ENCODE measurements at regions not wholly inside any gene's neighbourhood (a gene's known extent, or its start where the extent isn't known, plus 50 kb on each side); places are given as distances from the start of the nearest gene placed in this dataset.
"Not testable (repeated sequence)": the region's sequence is repeated elsewhere in the genome, so short reads cannot be mapped to it uniquely, and the experiment has no call there.

GRCh38 chr21:20760221-20760620, 238.0 kb upstream of the NCAM2 start:
- DNase-seq (ENCODE audit: low read depth in 2 of 2): no peak

GRCh38 chr21:20774737-20775136, 223.5 kb upstream of the NCAM2 start:
- DNase-seq (ENCODE audit: low read depth in 2 of 2): no peak

- DNase-seq (ENCODE audit: low read depth in 2 of 2): no peak
These were observed 218.9 kb upstream of the NCAM2 start for GRCh38 chr21:20779321-20779720.

GRCh38 chr21:20783611-20784010, 214.6 kb upstream of the NCAM2 start:
- no peak for DNase-seq (ENCODE audit: low read depth in 2 of 2)

- DNase-seq (ENCODE audit: low read depth in 2 of 2): no peak
These were observed 208.3 kb upstream of the NCAM2 start for GRCh38 chr21:20789729-20790500.

- DNase-seq (ENCODE audit: low read depth in 2 of 2): no peak
These were observed 198.1 kb upstream of the NCAM2 start for GRCh38 chr21:20800106-20800505.

GRCh38 chr21:20802201-20802600, 196.0 kb upstream of the NCAM2 start:
- DNase-seq (ENCODE audit: low read depth in 2 of 2): no peak

- DNase-seq (ENCODE audit: low read depth in 2 of 2): no peak
These were observed 195.5 kb upstream of the NCAM2 start for GRCh38 chr21:20802631-20803260.

GRCh38 chr21:20811702-20812101, 186.5 kb upstream of the NCAM2 start:
- DNase-seq (ENCODE audit: low read depth in 2 of 2): no peak

GRCh38 chr21:20814090-20814489, 184.1 kb upstream of the NCAM2 start:
- no peak for DNase-seq (ENCODE audit: low read depth in 2 of 2)

- DNase-seq (ENCODE audit: low read depth in 2 of 2): no peak
These were observed 175.5 kb upstream of the NCAM2 start for GRCh38 chr21:20822666-20823065.

- DNase-seq (ENCODE audit: low read depth in 2 of 2): no peak
These were observed 145.3 kb upstream of the NCAM2 start for GRCh38 chr21:20852866-20853265.

- DNase-seq (ENCODE audit: low read depth in 2 of 2): no peak
These were observed 141.3 kb upstream of the NCAM2 start for GRCh38 chr21:20856926-20857325.

GRCh38 chr21:20874202-20874601, 124.0 kb upstream of the NCAM2 start:
- no peak for DNase-seq (ENCODE audit: low read depth in 2 of 2)

- DNase-seq (ENCODE audit: low read depth in 2 of 2): no peak
These were observed 122.5 kb upstream of the NCAM2 start for GRCh38 chr21:20875742-20876141.

- DNase-seq (ENCODE audit: low read depth in 2 of 2): no peak
These were observed 120.2 kb upstream of the NCAM2 start for GRCh38 chr21:20877976-20878375.

GRCh38 chr21:20882462-20883407, 115.5 kb upstream of the NCAM2 start:
- no peak for DNase-seq (ENCODE audit: low read depth in 2 of 2)

GRCh38 chr21:20883408-20883800, 114.8 kb upstream of the NCAM2 start:
- no peak for DNase-seq (ENCODE audit: low read depth in 2 of 2)

GRCh38 chr21:20902511-20902910, 95.7 kb upstream of the NCAM2 start:
- DNase-seq (ENCODE audit: low read depth in 2 of 2): no peak

GRCh38 chr21:20902998-20903397, 95.2 kb upstream of the NCAM2 start:
- DNase-seq (ENCODE audit: low read depth in 2 of 2): no peak

GRCh38 chr21:20927555-20927954, 70.7 kb upstream of the NCAM2 start:
- DNase-seq (ENCODE audit: low read depth in 2 of 2): not testable (repeated sequence)

GRCh38 chr21:20942523-20942922, 55.7 kb upstream of the NCAM2 start:
- no peak for DNase-seq (ENCODE audit: low read depth in 2 of 2)

All from stimulated activated CD8-positive, alpha-beta memory T cell treated with anti-CD3 and anti-CD28 coated beads, Interleukin-2, amount 100 ng/mL, for 48 hours (primary cell).